Psoas muscle (tissue), 7 donors: ENCODE measurements at regions not wholly inside any gene's neighbourhood (a gene's known extent, or its start where the extent isn't known, plus 50 kb on each side); places are given as distances from the start of the nearest gene placed in this dataset.

Experiments used
- ATAC-seq, 4 donors: fragments of 200-7000 bp; cut with Tn5 transposase; one replicate each; pipeline ENCODE4 v1.9.1; 2020; ENCODE audit warnings: moderate library complexity in 3 of 4, mild to moderate bottlenecking in 2 of 4
- DNase-seq, 2 donors: peaks; one replicate each; pipeline ENCODE4 v3.0.0-alpha.2; 2020
- H3K27ac ChIP-seq: fragments of 200-600 bp; one replicate; pipeline ENCODE4 v1.8.0; 2022
- H3K27me3 ChIP-seq, 3 donors: fragments of 200-600 bp in 1 of 3; one replicate each; pipeline versions ENCODE4 v1.6.1 to v1.8.0; 2013 to 2022; ENCODE audit warnings: low read length in 2 of 3, mild to moderate bottlenecking in 2 of 3, moderate library complexity in 1 of 3; ENCODE audit not compliant: insufficient read depth in 3 of 3
- H3K36me3 ChIP-seq, 2 donors: fragments of 200-600 bp in 1 of 2; one replicate each; pipeline versions ENCODE4 v1.6.1 to v1.8.0; 2013 to 2022; ENCODE audit warnings: low read depth in 1 of 2, mild to moderate bottlenecking in 1 of 2, moderate library complexity in 1 of 2; ENCODE audit not compliant: insufficient read depth in 1 of 2
- H3K4me1 ChIP-seq: fragments of 200-600 bp; one replicate; pipeline ENCODE4 v1.8.0; 2022
- H3K4me3 ChIP-seq: fragments of 200-600 bp; one replicate; pipeline ENCODE4 v1.8.0; 2022; ENCODE audit warnings: mild to moderate bottlenecking
- H3K9me3 ChIP-seq: fragments of 200-600 bp; one replicate; pipeline ENCODE4 v1.8.0; 2022
- CTCF ChIP-seq: fragments of 200-600 bp; IDR thresholded peaks from one replicate; pipeline ENCODE4 v1.8.0; 2022; ENCODE audit warnings: antibody characterized with exemption
- WGBS, 3 donors: extraction: QIAGEN DNeasy Blood & Tissue Kit; methylation state at CpG; one replicate each; pipeline versions ENCODE4 v1.1.6 to v1.1.7; 2013; 5-methylcytosine and 5-hydroxymethylcytosine counted together
- intact Hi-C, 2 donors: fragments of 100-400 bp; cut with DNase I; formaldehyde crosslinking; loops; one replicate each; pipeline versions ENCODE4 v1.11.0 to v1.14.2; 2022
- donor health status: healthy with polysubstance abuse.
- donor health status: DM: no; HTN: no; CAD: no; lungs with moderate emphysema.
- donor health status: Bipolar disorder and iron deficiency.
- donor health status: healthy.
- donor health status: DM: yes; HTN: yes; CAD: no.
- donor health status: DM: no; HTN: no; CAD: no.
- donor health status: DM: yes; HTN: yes; CAD: no.

GRCh38 chr6:169850746-169851145 is 99.3 kb downstream of the ERMARD start:
- no peaks in the 10 kb centered on the region for H3K36me3 ChIP-seq
- WGBS, 3 donors, result 87 to 92% (median 90%) methylated on average over 13 of the region's 13 CpGs
- H3K9me3 ChIP-seq, result no peaks in the 10 kb centered on the region
- ATAC-seq (no peak), DNase-seq (no peak)
- H3K27ac ChIP-seq, result no peak overlapping the region
- H3K27me3 ChIP-seq, result no peaks in the 10 kb centered on the region
- TF ChIP-seq CTCF, result no peak
- no peaks in the 10 kb centered on the region for H3K4me1 ChIP-seq
- H3K4me3 ChIP-seq, result no peak overlapping the region
- intact Hi-C loops, result no loop called here

- Histone ChIP-seq H3K9me3 (no peaks in the 10 kb centered on the region), H3K4me1 (no peaks in the 10 kb centered on the region), H3K27ac (no peak overlapping the region), H3K4me3 (no peak overlapping the region), H3K27me3 (no peaks in the 10 kb centered on the region), H3K36me3 (no peaks in the 10 kb centered on the region)
- TF ChIP-seq CTCF, result no peak
- DNase-seq (no peak), ATAC-seq (no peak)
- intact Hi-C loops, result no loop called here
- WGBS, 3 donors, result 90 to 95% (median 92%) methylated on average over 10 of the region's 10 CpGs
Observed at GRCh38 chr6:169850154-169850553, 98.7 kb downstream of the ERMARD start.

GRCh38 chr6:169849396-169849795 is 98.0 kb downstream of the ERMARD start:
- ATAC-seq (no peak), DNase-seq (no peak)
- intact Hi-C loops, result no loop called here
- TF ChIP-seq CTCF, result no peak
- Histone ChIP-seq H3K27me3 (no peaks in the 10 kb centered on the region), H3K27ac (no peak overlapping the region), H3K36me3 (no peaks in the 10 kb centered on the region), H3K4me1 (no peaks in the 10 kb centered on the region), H3K9me3 (no peaks in the 10 kb centered on the region), H3K4me3 (no peak overlapping the region)
- WGBS, 3 donors, result 84 to 93% (median 86%) methylated on average over 14 of the region's 14 CpGs

- H3K27me3 ChIP-seq, result no peaks in the 10 kb centered on the region
- H3K4me1 ChIP-seq, result no peaks in the 10 kb centered on the region
- no peak for DNase-seq
- ATAC-seq, result no peak
- no peaks in the 10 kb centered on the region for H3K36me3 ChIP-seq
- H3K27ac ChIP-seq, result no peak overlapping the region
- no peak for TF ChIP-seq CTCF
- intact Hi-C loops, result no loop called here
- no peaks in the 10 kb centered on the region for H3K9me3 ChIP-seq
- H3K4me3 ChIP-seq, result no peak overlapping the region
- WGBS, 3 donors, result 42 to 80% (median 54%) methylated on average over 13 of the region's 13 CpGs
Observed at GRCh38 chr6:169848946-169849345, 97.5 kb downstream of the ERMARD start.

- TF ChIP-seq CTCF, result no peak
- Histone ChIP-seq H3K36me3 (no peaks in the 10 kb centered on the region), H3K4me1 (no peaks in the 10 kb centered on the region), H3K27ac (no peak overlapping the region), H3K9me3 (no peaks in the 10 kb centered on the region), H3K4me3 (no peak overlapping the region), H3K27me3 (no peaks in the 10 kb centered on the region)
- ATAC-seq (no peak), DNase-seq (no peak)
- intact Hi-C loops, result no loop called here
- 65 to 72% (median 68%) methylated on average over 8 of the region's 8 CpGs for WGBS, 3 donors
Observed at GRCh38 chr6:169847901-169848311, 96.5 kb downstream of the ERMARD start.
